ENCODE measurements at regions not wholly inside any gene's neighbourhood (a gene's known extent, or its start where the extent isn't known, plus 50 kb on each side); places are given as distances from the start of the nearest gene placed in this dataset.

DNA sequence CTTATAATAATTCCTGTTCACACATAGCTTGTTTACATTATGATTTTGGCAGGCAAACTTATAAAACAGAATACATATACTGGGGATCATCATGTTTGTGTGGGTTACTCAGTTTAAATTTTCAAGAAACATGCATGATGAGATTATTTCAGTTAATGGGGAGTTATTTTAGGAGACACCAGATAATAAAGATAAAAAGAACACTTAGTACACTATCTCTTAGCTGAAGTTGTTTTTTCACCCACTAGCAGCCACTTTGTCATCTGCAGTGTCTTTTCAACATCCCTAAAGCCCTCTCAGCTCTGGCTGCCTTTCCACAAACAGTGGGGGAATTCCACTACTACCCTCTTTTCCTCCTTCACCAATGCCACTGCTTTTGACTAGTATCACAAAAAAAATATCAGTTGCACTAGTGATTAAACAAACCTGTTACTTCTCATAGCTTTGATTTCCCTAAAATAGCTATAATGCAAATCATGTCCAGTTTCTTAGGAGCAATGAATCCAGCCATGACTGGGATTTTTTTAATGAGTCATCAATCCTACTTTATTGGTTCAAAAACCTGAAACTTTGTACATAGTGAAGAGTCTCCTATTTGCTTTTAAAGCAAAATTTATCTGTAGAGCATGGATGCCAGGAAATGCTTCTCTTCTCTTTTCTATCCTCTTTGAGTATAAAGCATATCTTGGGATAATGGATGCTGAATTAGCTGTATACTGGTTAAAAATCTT is 156.7 kb upstream of the TFPI start:
- no peak for TF ChIP-seq CTCF (conservative IDR thresholded peaks at IDR 0.05; ENCODE audit: low read depth, low read length)
- TF ChIP-seq CEBPB (IDR thresholded peaks at IDR 0.05; ENCODE audit: low read depth, low read length) = no peak
